Liver (tissue), 3 donors: ENCODE measurements at regions not wholly inside any gene's neighbourhood (a gene's known extent, or its start where the extent isn't known, plus 50 kb on each side); places are given as distances from the start of the nearest gene placed in this dataset.

ENCODE experiments used
- CTCF ChIP-seq: fragments of 150-350 bp; IDR thresholded peaks from 2 replicates; pipeline ENCODE4 v1.5.1; 2017; ENCODE audit warnings: improper control_type of control experiment, low read depth, low read length; ENCODE audit not compliant: missing input control
- FOXA1 ChIP-seq: IDR thresholded peaks from 2 replicates; pipeline ENCODE4 v1.6.1; 2016; ENCODE audit warnings: antibody characterized with exemption
- TAF1 ChIP-seq: conservative IDR thresholded peaks from 2 replicates; pipeline ENCODE4 v1.6.1; 2016; ENCODE audit warnings: antibody characterized with exemption, mild to moderate bottlenecking
- donor health status: healthy.
- donor health status: healthy.

- TF ChIP-seq CTCF, result no peak
- no peak for TF ChIP-seq FOXA1
- no peak for TF ChIP-seq TAF1
These were observed 406.6 kb downstream of the ARHGEF28 start for GRCh38 chr5:74032617-74033016.
